GM21576 (cell line): ENCODE measurements at regions not wholly inside any gene's neighbourhood (a gene's known extent, or its start where the extent isn't known, plus 50 kb on each side); places are given as distances from the start of the nearest gene placed in this dataset.

ENCODE experiments used
- ATAC-seq: cut with Tn5 transposase; IDR thresholded peaks from one replicate; pipeline ENCODE4 v1.9.1; 2021; ENCODE audit warnings: mild to moderate bottlenecking, moderate library complexity; ENCODE audit not compliant: unreplicated experiment

- ATAC-seq = no peak
Observed at GRCh38 chr1:55609630-55610029, 394.5 kb upstream of the USP24 start.

GRCh38 chr1:55605155-55605554, 390.0 kb upstream of the USP24 start:
- ATAC-seq = no peak

- ATAC-seq = no peak
Observed at GRCh38 chr1:55604749-55605148, 389.6 kb upstream of the USP24 start.

- ATAC-seq = no peak
Observed at GRCh38 chr1:55604179-55604578, 389.0 kb upstream of the USP24 start.

- no peak for ATAC-seq
Observed at GRCh38 chr1:55600242-55600641, 385.1 kb upstream of the USP24 start.

GRCh38 chr1:55597910-55598309, 382.7 kb upstream of the USP24 start:
- no peak for ATAC-seq

- ATAC-seq = no peak
Observed at GRCh38 chr1:55594701-55595100, 379.5 kb upstream of the USP24 start.

GRCh38 chr1:55593298-55593697, 378.1 kb upstream of the USP24 start:
- ATAC-seq = no peak

GRCh38 chr1:55592122-55592521, 377.0 kb upstream of the USP24 start:
- ATAC-seq = no peak

- no peak for ATAC-seq
Observed at GRCh38 chr1:55589671-55590297, 374.6 kb upstream of the USP24 start.

- ATAC-seq = no peak
Observed at GRCh38 chr1:55588309-55588708, 373.1 kb upstream of the USP24 start.

GRCh38 chr1:55586771-55587170, 371.6 kb upstream of the USP24 start:
- no peak for ATAC-seq

- ATAC-seq = no peak
Observed at GRCh38 chr1:55585402-55585792, 370.2 kb upstream of the USP24 start.

GRCh38 chr1:55584526-55585401, 369.6 kb upstream of the USP24 start:
- ATAC-seq = no peak

GRCh38 chr1:55582084-55582483, 366.9 kb upstream of the USP24 start:
- ATAC-seq = no peak

- ATAC-seq = no peak
Observed at GRCh38 chr1:55580845-55581332, 365.7 kb upstream of the USP24 start.

GRCh38 chr1:55579332-55580001, 364.3 kb upstream of the USP24 start:
- ATAC-seq = no peak

- no peak for ATAC-seq
Observed at GRCh38 chr1:55578646-55579045, 363.5 kb upstream of the USP24 start.

GRCh38 chr1:55575571-55576279, 360.6 kb upstream of the USP24 start:
- ATAC-seq = no peak

- ATAC-seq = no peak
Observed at GRCh38 chr1:55574691-55575225, 359.6 kb upstream of the USP24 start.
